ENCODE measurements at regions not wholly inside any gene's neighbourhood (a gene's known extent, or its start where the extent isn't known, plus 50 kb on each side); places are given as distances from the start of the nearest gene placed in this dataset.

- no peak for DNase-seq (ENCODE audit: low spot score)
Measured at GRCh38 chr10:129078346-129078745, 388.7 kb upstream of the MGMT start.

GRCh38 chr10:129078746-129079145, 388.3 kb upstream of the MGMT start:
- DNase-seq (ENCODE audit: low spot score), result no peak

GRCh38 chr10:129079705-129080104, 387.3 kb upstream of the MGMT start:
- no peak for DNase-seq (ENCODE audit: low spot score)

- no peak for DNase-seq (ENCODE audit: low spot score)
Measured at GRCh38 chr10:129085811-129086210, 381.2 kb upstream of the MGMT start.

- no peak for DNase-seq (ENCODE audit: low spot score)
Measured at GRCh38 chr10:129089341-129089740, 377.7 kb upstream of the MGMT start.

DNA sequence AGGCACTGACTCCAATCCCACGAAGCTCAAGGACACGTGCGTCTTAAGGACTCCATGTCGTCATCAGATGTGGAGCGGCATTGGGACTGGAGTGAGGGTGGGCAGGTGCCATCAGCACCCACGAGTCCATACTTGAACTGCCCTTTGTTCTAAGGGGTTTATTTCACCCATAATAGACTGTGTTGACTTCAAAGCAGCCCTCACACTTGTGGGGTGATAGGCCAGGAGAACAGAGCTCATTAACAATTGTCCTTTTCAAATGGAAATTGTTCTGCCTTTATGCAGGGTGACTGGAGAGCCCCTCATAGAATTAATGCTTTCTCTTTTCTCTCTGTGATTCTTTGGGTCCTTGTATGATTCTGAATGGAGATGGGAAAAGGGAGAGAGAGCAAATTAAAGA, 376.9 kb upstream of the MGMT start:
- DNase-seq (ENCODE audit: low spot score), result no peak

GRCh38 chr10:129090618-129091366, 376.2 kb upstream of the MGMT start:
- DNase-seq (ENCODE audit: low spot score), result no peak

DNA sequence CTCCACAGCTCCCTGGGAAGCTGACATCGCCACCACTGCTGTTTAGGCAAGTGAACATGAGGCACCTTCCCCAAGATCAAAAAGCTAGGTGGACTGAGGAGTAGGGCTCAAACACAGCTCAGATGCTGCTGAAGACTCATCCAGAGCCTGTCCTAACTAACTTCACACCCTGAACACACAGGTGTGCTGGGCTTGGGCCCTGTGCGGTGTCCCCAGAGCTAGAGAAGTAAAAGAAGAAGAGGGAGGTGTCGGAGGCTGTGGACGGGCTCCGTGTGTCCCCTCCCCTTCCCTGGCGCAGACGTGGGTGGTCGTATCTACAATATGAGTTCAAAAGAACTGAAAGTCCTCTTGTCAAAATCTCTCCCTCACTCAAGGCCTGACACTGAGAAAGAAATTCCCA, 373.4 kb upstream of the MGMT start:
- DNase-seq (ENCODE audit: low spot score), result no peak

DNA sequence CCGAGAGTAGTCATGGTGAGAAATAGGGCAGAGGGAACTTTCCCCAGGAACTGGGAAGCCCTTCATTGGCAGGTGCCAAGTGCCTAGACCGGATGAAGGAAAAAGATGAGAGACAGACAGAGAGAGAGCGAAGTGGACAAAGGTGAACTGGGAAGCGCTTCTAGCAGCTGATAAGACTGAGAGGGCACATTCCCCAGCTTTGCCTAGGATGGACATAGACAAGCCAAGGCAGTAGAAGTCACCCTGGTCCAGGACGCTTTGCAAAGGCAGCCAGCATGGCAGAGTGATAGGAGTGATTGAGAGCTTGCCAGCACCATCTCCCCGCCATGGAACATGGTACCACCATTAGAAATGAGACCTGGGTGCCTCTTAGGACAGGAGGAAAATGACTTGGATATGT, 372.8 kb upstream of the MGMT start:
- no peak for DNase-seq (ENCODE audit: low spot score)

GRCh38 chr10:129094861-129095260, 372.2 kb upstream of the MGMT start:
- no peak for DNase-seq (ENCODE audit: low spot score)

DNA sequence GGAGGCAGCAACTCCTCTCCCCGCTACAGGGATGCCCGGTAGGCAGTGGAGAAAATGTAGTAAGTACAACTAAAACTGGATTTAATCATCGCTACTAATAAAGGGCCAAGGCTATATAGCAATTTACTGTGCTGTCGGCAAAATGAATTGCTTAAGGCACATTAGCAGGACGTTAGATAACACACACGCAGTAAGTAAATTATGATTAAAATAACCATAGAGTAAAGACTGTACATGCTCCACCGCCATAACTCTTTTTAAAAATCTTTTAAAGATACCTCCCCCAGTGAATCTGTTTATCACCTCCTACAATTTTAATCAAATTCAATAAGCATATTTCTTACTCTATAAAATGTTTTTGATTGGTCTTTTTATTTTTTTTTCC, 371.4 kb upstream of the MGMT start:
- DNase-seq (ENCODE audit: low spot score), result no peak

DNA sequence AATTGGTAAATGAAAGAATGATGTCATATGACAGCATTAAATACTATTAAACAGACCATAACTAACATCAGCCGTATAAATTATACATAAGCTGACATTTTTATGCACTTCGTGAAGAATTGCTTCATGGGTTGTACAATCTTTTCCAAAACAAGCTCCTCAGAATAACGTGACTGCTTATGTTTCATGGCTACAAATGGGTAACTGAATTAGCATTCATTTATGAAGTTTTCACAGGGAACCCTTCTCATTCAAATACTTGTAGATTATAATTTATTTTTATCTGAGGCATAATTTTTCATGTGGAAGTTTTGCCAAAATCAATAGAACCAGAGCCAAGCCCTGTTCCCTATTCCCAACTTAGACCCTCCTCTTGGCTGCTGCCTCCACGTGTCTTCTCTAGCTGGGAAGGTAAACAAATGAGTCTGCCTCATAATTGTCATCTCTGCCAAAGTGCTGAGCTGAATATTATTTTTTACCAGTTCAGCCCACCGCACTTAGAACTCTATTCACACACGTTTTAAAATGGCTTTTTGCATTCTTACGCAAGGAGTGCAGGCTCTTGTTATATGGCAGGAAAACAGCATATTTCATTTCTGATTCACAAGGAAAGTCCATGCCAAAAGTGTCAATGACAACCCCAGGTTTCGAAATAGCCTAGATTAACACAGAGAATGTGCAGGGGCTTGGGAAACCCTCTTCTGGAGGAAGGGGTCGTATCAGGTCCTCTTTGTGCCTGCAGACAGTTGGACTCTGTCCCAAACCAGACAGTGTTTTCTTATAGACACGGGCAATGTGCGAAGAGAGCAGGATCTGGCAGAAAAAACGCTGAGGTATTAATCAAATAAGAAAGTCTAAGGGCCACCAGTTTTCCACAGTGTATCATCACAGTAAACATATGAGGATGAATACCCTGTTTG, 370.7 kb upstream of the MGMT start:
- no peak for DNase-seq (ENCODE audit: low spot score)

GRCh38 chr10:129097776-129098330, 369.2 kb upstream of the MGMT start:
- no peak for DNase-seq (ENCODE audit: low spot score)

DNA sequence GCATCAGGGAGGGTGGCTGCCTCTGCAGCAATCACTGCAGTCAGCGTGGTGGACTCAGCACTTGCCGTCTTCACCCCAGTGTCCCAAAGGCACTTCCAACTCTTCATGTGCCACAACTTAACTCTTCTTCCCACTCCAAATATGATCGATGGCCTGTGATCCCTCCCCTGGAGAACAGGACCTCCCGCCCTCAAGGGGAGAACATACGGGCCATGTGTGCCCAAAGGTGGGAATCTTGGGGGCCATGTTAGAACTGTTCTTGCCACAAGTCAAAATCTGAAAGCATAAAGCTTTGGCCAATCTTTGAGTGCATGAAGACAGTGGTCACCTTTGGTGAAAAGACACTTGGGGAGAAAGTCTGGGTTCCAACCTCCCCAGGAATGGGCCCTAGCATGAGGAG, 368.5 kb upstream of the MGMT start:
- no peak for DNase-seq (ENCODE audit: low spot score)

DNA sequence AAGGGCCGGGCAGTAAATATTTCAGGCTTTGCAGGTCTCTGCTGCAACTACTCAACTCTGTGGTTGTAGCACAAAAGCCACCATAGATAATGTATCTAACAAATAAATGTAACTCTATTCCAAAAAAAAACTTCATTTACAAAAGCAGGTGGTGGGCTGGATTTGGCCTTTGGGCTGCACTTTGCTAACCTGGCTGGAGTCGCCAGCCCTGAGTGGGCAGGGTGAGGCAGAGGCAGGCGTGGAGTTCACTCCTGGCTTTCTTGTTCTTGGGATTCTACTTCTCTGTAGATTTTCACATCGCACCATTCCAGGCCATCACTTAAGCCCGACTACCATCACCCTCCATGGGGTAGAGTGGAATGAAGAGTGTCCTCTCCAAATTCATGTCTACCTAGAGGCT, 367.6 kb upstream of the MGMT start:
- DNase-seq (ENCODE audit: low spot score), result no peak

GRCh38 chr10:129099992-129100391, 367.0 kb upstream of the MGMT start:
- DNase-seq (ENCODE audit: low spot score), result no peak

GRCh38 chr10:129101232-129101980, 365.6 kb upstream of the MGMT start:
- DNase-seq (ENCODE audit: low spot score), result no peak

DNA sequence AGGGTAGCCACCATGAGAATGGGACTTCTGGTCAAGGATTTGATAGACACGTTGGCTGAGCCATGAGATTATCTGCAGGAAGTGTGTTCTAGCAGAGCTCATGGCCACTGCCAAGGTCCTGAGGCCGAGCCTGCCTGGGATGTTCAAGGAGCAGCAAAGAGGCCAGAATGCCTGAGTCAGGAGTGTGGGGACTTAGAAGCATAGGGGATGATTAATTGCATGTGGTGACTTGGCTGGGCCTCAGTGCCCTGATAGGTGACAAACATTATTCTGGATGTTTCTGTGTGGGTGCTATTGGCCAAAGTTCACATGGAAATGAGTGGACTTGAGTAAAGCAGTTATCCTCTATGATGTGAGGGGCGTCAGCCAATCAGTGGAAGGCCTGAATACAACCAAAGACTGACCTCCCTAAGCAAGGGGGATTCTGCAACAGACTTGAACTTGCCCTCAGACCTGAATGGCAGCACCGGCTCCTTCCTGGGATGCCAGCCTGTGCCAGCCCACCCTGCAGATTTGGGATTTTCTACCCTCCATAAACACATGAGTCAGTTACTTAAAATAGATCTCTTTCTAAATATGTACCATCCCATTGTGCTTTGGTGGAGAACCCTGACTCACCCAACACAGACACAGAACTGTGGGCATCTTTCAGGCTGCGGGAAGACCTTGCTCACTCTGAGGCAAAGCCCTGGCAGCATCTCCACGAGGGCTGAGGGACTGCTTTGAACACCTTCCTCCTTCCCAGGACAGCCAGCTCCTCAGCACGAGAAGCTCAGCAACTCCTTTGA, 363.9 kb upstream of the MGMT start:
- DNase-seq (ENCODE audit: low spot score), result no peak

DNA sequence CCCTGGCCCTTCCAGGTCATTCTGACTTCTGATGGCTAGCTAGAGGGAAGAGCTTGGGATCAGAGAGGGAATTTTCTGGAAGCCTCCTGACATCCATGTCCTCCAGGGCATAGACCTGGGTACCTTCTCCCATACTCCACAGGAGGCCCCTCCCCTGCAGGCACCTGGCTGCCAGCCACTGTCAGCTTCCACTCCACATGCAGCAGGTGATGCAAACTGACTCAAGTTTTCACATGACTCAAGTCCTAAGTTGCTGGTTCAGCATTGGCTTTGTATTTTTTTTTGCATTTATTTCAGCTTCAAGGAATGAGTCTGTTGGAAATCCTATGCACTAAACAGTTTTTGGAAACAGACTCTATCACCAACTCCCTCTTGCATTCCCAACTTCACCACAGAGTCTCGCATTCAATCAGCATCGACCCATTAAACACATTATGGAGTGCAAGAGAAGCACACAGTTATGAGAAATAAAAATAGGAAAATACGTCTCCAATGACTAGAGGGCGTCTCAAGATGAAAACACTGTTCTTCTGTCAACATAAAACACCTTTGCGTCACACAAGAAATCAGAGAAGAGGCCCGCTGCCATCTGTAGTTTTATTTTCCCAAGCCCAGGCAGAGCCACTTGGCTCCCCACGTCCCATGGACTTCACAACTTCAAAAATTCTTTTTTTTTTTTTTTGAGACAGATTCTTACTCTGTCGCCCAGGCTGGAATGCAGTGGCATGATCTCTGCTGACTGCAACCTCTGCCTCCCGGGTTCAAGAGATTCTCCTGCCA, 362.6 kb upstream of the MGMT start:
- no peak for DNase-seq (ENCODE audit: low spot score)

GRCh38 chr10:129105266-129105665, 361.8 kb upstream of the MGMT start:
- DNase-seq (ENCODE audit: low spot score), result no peak

- DNase-seq (ENCODE audit: low spot score), result no peak
Measured at GRCh38 chr10:129106314-129106713, 360.7 kb upstream of the MGMT start.

All from hematopoietic multipotent progenitor cell treated with erythropoietin and hydrocortisone succinate and interleukin-3 and kit ligand, for 17 days (in vitro differentiated cells).